T47D (cell line): ENCODE measurements at regions not wholly inside any gene's neighbourhood (a gene's known extent, or its start where the extent isn't known, plus 50 kb on each side); places are given as distances from the start of the nearest gene placed in this dataset.
"Not testable (repeated sequence)": the region's sequence is repeated elsewhere in the genome, so short reads cannot be mapped to it uniquely, and the experiment has no call there.

ENCODE experiments used
- DNase-seq, 2 experiments: peaks; one replicate each; pipeline versions ENCODE4 v3.0.0 to v3.0.0-alpha.2; 2011 to 2012; ENCODE audit warnings: low read depth in 1 of 2, low spot score in 1 of 2
- JUND ChIP-seq: IDR thresholded peaks from 2 replicates; pipeline ENCODE4 v1.6.1; 2012; ENCODE audit warnings: low read depth
- in situ Hi-C: cut with HindIII; loops from 2 replicates; pipeline ENCODE4 v1.10.0; 2016; ENCODE audit warnings: low sequenced_read_pairs, low pct_unique_long_range_greater_than_20kb

DNA sequence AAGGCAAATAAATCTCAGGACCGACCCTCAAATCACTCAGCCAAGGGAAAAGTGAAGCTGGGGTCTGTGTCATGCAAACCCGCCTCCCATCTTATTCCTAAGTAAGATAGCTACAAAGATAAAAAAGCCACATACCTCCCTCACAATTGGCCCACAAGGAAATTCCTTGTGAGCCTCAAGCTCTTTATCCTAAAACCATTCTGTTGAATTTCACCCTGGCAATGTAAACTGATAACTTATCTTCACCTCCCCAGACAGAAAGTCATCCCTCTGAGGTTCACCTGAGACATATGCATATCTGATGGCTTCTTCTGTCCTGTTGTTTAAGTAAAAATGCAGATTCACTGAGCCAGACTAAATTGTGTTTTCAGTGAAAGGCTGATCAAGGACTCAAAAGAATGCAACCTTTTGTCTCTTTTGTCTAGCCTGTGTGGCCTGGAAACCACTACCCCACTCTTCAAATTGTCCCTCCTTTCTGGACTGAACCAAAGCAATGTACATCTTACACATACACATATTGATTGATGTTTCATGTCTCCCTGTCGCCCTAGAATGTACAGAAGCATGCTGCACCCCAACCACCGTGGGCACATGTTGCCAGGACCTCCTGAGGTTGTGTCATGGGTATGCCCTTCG lies 91.3 kb downstream of the MFAP3L start:
- no peak for TF ChIP-seq JUND
- no peak for DNase-seq
- in situ Hi-C loops = no loop called here

DNA sequence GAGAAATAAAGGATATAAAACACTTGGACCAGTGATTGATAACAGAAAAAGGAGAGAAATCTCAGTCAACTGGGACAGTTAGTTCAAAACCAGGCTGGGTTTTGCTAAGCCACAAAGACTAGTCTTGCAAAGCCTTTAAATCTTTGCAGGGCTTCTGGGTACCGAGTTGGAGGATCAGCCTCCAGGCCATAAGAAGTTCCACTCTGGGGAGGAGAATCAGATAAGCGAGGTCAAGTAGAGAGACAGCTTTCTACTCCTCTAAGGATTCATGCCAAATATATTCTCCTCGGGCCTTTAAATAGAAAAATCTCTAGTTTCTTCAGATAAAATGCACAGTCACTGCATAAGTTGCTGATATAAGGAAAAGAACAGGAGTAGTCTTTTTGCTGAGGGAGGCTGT lies 92.7 kb downstream of the MFAP3L start:
- no peak for TF ChIP-seq JUND
- DNase-seq = no peak
- in situ Hi-C loops = no loop called here

DNA sequence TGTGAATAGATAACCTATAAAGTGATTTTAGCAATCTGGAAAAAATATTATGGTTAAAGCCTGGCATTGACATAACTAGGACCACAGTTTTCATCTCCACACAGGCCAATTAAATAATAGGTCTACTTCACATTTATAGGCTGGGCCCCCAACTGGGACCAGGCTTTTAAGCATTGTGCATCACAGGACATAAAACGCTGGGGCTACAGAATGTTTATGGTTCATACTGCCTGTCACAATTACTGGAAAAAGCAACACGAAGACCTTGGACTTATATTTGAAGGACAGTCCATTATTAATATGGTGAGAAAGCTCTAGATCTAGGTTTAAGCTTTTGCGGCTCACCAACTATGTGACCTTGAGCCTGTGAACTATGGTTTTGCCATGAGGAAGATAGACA lies 94.2 kb downstream of the MFAP3L start:
- DNase-seq = no peak
- in situ Hi-C loops = no loop called here
- no peak for TF ChIP-seq JUND

DNA sequence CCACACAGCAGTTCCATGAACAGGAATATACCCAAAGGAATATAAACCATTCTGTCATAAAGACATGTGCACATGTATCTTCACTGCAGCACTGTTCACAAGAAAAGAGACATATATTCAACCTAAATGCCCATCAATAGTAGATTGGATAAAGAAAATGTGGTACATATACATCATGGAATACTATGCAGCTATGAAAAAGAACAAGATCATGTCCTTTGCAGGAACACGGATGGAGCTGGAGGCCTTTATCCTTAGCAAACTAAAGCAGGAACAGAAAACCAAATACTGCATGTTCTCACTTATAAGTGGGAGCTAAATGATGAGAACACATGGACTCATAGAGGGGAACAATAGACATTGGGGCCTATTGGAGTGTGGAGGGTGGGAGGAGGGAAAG lies 95.4 kb downstream of the MFAP3L start:
- DNase-seq, in situ Hi-C loops: not testable (repeated sequence)

DNA sequence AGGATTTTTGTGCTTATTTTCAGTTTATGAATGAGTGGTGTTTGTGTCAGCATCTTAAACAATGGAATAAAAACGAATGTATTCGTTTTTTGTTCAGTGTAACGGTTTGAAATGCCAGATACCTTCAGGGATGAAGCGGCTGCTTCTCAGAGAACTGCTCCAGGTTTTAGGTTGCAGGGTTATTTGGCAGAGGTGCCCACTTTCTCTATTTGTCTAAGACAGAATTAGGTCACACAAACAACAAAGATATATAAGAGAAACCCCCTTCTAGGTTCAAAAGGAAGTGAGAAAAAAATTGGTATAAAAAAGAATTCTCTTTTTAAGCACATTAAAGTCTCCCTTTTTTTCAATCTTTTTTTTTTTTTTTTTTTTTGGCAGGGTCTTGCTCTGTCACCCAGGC lies 98.9 kb downstream of the MFAP3L start:
- DNase-seq = no peak
- in situ Hi-C loops = no loop called here
- no peak for TF ChIP-seq JUND

DNA sequence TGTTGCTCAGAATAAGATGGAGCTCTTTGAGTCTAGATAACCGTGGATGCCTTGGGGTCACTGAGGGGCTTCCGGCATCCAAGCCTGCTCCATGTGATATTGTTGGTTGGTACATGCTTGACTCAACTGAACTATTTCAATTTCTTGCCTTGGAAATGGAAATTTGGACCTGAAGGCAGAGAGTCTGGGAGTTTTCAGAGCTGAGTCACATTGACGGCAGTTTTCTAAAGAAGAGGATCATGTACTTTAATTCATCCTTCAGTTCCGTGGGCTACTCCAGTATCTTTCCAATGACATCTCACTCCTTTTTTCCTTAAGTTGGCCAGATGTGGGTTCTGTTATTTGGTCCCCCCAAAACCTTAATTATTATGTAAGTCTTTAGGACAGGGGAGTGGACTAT lies 100.5 kb downstream of the MFAP3L start:
- no peak for TF ChIP-seq JUND
- DNase-seq = no peak
- in situ Hi-C loops = no loop called here

DNA sequence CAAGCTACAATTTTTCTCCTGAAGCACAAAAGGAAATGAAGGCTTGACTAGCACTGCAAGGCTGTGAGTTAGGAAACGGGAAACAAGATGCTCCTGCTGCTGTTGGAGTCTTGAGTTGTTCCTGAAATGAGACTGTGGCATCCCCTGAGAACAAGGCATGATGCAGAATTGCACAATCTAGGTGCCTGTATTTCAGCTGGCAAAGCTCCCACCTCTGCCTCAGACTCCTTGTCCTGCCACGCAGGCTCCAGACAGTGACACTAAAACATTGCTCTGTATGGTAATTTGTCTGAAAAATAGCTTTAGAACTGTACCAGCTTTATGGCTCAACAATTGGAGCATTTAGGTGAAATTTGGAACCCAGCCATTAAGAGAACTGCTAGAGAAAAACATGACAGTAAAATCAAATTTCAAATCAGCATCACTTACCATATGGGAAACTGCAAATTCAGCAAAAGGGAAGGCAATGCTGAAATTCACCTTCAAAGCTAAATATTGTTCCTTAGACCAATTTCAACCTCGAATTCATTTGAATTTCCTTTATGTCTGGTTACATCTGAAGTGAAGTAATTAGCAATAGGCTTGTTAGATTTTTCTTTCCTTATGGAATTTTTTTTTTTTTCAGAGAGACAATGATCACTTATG lies 103.4 kb downstream of the MFAP3L start:
- no peak for TF ChIP-seq JUND
- in situ Hi-C loops = no loop called here
- DNase-seq = peak in 1 of 2 experiments; percentile 5

DNA sequence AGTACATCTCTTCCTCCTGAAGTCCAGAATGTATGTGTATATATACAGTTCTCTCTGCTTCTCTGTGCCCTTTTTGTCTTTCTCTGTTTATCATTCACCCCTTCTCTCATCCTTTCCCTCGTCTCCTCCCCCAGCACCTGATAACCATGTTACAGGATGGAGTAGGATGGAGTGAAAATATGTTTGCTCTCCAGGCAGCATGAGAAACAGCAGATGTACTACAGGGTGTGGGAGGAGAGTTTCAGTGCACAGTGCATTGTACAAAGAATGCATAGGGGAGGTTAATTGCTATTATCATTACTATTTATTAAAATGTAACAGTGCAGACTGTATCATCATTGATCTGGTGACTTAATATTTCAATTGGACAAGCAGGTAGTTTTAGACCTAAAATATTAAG lies 104.5 kb downstream of the MFAP3L start:
- in situ Hi-C loops = no loop called here
- no peak for TF ChIP-seq JUND
- DNase-seq = no peak

DNA sequence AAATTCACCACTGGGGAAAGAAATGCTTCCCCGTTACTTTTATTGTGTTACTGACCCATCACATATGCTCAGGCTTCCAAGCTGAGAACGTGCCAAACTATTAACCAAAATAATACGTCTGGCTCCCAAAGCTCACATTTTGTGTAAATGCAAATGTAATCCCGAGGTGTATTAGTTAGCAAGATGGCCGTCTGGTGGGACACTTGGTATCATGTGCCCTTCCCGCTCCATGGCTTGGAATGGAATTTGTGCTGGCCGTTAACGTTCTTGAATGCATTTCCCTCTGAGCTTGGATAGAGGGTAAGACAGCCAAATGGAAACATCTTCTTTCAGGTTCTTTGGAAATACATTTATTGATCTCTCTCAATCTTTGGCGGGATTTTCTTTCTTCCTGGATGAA lies 105.0 kb downstream of the MFAP3L start:
- no peak for DNase-seq
- TF ChIP-seq JUND = no peak
- in situ Hi-C loops = no loop called here

DNA sequence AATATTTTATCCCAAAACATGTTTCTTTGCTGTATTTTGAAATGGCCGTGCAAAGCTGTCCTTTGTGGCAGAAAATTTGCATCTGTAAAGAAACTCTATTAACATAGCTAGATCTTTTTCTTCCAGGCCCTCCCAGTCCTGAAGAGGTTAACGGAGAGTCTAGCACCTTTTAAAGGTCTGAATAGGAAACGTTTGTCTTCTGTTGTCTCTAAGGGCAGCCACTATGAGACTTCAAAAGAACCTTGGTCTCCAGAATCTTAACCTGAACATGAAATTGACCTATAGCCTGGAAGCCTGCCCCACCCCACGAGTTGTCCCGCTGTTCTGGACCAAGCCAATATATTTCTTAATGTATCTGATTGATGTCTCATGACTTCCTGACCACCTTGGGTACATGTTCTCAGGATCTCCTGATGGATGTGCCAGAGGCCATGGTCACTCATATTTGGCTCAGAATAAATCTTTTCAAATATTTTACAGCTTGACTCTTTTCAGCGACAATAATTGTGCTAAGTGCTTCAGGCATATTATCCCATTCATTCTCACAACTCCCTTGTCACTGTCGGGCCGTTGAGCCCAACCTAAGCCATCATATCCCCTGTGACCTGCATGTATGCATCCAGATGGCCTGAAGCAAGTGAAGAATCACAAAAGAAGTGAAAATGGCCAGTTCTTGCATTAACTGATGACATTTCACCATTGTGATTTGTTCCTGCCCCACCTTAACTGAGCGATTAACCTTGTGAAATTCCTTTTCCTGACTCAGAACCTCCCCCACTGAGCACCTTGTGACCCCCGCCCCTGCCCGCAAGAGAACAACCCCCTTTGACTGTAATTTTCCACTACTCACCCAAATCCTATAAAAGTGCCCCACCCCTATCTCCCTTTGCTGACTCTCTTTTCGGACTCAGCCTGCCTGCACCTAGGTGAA lies 106.7 kb downstream of the MFAP3L start:
- in situ Hi-C loops, DNase-seq: not testable (repeated sequence)

DNA sequence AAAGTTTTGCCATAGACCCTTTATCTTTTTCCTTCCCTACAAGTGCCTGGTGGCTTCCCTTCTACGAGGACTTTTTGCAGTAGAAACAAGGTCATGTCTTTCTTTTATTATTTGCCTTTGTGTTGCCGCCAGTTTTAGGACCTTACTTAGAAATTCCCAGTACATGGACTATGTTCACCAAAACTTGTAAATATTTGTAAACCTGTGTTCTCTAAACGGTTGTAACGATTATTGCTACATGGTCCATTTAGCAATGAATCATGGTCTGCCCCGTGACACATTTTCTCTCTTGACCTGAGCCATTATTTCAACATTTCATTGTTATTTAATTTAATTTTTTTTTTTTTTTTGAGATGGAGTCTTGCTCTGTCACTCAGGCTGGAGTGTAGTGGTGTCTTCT lies 110.7 kb downstream of the MFAP3L start:
- in situ Hi-C loops = no loop called here
- DNase-seq = no peak
- TF ChIP-seq JUND = no peak

DNA sequence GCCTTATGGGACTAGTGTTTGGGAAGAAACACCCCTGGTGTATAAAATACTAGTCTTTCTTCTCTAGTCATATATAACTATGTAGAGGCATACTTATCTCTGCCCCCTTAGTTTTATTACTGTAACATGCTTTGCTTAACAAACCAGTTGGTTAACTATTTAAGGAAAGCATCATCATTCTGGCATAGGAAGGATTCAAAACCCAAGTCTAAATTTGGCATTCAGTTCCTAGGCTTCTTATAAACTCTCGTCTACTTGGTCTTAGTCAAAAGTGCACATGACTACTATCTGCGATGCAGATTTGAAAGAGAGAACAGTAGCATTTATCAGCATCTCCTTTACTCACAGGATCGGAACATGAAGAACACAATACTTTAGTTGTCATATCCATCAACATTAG lies 111.3 kb downstream of the MFAP3L start:
- no peak for TF ChIP-seq JUND
- in situ Hi-C loops = no loop called here
- DNase-seq = no peak

DNA sequence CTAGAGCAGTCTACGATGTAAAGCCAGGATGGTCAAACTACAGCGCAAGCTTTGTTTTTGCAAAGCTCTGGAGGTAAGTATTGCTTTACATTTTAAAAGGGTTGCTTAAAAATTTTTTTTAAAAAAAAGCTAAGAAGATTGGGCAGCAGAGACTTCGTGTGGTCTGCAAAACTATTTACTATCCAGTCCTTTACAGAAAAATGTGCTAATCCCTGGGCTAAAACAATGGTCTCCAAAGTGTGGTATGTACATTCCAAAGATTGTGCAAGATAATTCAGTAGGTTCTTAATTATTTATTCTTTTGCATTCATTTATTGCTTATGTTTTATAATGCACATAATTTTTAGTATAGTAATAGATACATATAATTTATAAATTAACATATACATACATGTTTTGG lies 113.2 kb downstream of the MFAP3L start:
- DNase-seq = no peak
- no peak for TF ChIP-seq JUND
- in situ Hi-C loops = no loop called here
